ENCODE measurements at regions not wholly inside any gene's neighbourhood (a gene's known extent, or its start where the extent isn't known, plus 50 kb on each side); places are given as distances from the start of the nearest gene placed in this dataset.

- Histone ChIP-seq H3F3A (ENCODE audit: low read depth) (no peaks in the 10 kb centered on the region), H4K20me1 (ENCODE audit: insufficient read depth, low read length, poor library complexity, severe bottlenecking) (no peaks in the 10 kb centered on the region), H3K9ac (ENCODE audit: low read depth, low read length, poor library complexity, severe bottlenecking) (no peak overlapping the region), H3K4me1 (ENCODE audit: insufficient read depth, low read length, poor library complexity, severe bottlenecking) (no peaks in the 10 kb centered on the region), H3K27me3 (ENCODE audit: insufficient read depth, low read length, poor library complexity, severe bottlenecking) (no peaks in the 10 kb centered on the region), H3K36me3 (ENCODE audit: insufficient read depth, low read length) (no peaks in the 10 kb centered on the region), H3K79me2 (ENCODE audit: insufficient read depth, low read length) (no peaks in the 10 kb centered on the region), H3K4me3 (ENCODE audit: low read length, poor library complexity, severe bottlenecking) (no peak overlapping the region), H3K9me2 (replicated peaks; ENCODE audit: low read depth, low read length) (no peaks in the 10 kb centered on the region), H3K4me2 (ENCODE audit: low read depth, low read length, poor library complexity, severe bottlenecking) (no peak overlapping the region), H3K9me3 (ENCODE audit: insufficient read depth, low read depth, low read length) (no peaks in the 10 kb centered on the region), H2AFZ (ENCODE audit: low read length) (no peak overlapping the region)
- no peak for TF ChIP-seq EZH2phosphoT487 (IDR thresholded peaks at IDR 0.05; ENCODE audit: borderline replicate concordance)
- no peak for TF ChIP-seq CTCF (conservative IDR thresholded peaks at IDR 0.05; ENCODE audit: low read length)
These were observed 293.3 kb downstream of the ADRA2A start for GRCh38 chr10:111370101-111370500.

- Histone ChIP-seq H3K4me1 (ENCODE audit: insufficient read depth, low read length, poor library complexity, severe bottlenecking) (no peaks in the 10 kb centered on the region), H3K9ac (ENCODE audit: low read depth, low read length, poor library complexity, severe bottlenecking) (no peak overlapping the region), H3F3A (ENCODE audit: low read depth) (no peaks in the 10 kb centered on the region), H3K36me3 (ENCODE audit: insufficient read depth, low read length) (no peaks in the 10 kb centered on the region), H3K9me3 (ENCODE audit: insufficient read depth, low read depth, low read length) (no peaks in the 10 kb centered on the region), H3K27me3 (ENCODE audit: insufficient read depth, low read length, poor library complexity, severe bottlenecking) (no peaks in the 10 kb centered on the region), H3K9me2 (replicated peaks; ENCODE audit: low read depth, low read length) (no peaks in the 10 kb centered on the region), H3K79me2 (ENCODE audit: insufficient read depth, low read length) (no peaks in the 10 kb centered on the region), H3K4me3 (ENCODE audit: low read length, poor library complexity, severe bottlenecking) (no peak overlapping the region), H3K4me2 (ENCODE audit: low read depth, low read length, poor library complexity, severe bottlenecking) (no peak overlapping the region), H2AFZ (ENCODE audit: low read length) (no peak overlapping the region), H4K20me1 (ENCODE audit: insufficient read depth, low read length, poor library complexity, severe bottlenecking) (no peaks in the 10 kb centered on the region)
- TF ChIP-seq CTCF (conservative IDR thresholded peaks at IDR 0.05; ENCODE audit: low read length) = no peak
- no peak for TF ChIP-seq EZH2phosphoT487 (IDR thresholded peaks at IDR 0.05; ENCODE audit: borderline replicate concordance)
These were observed 296.9 kb downstream of the ADRA2A start for GRCh38 chr10:111373696-111374095.

- no peak overlapping the region for H3K4me2 ChIP-seq (ENCODE audit: low read depth, low read length, poor library complexity, severe bottlenecking)
- no peaks in the 10 kb centered on the region for H3K36me3 ChIP-seq (ENCODE audit: insufficient read depth, low read length)
- TF ChIP-seq EZH2phosphoT487 (IDR thresholded peaks at IDR 0.05; ENCODE audit: borderline replicate concordance) (no peak), CTCF (conservative IDR thresholded peaks at IDR 0.05; ENCODE audit: low read length) (no peak)
- no peaks in the 10 kb centered on the region for H3K79me2 ChIP-seq (ENCODE audit: insufficient read depth, low read length)
- no peaks in the 10 kb centered on the region for H3K4me1 ChIP-seq (ENCODE audit: insufficient read depth, low read length, poor library complexity, severe bottlenecking)
- H3K9me3 ChIP-seq (ENCODE audit: insufficient read depth, low read depth, low read length) = no peaks in the 10 kb centered on the region
- no peak overlapping the region for H2AFZ ChIP-seq (ENCODE audit: low read length)
- H4K20me1 ChIP-seq (ENCODE audit: insufficient read depth, low read length, poor library complexity, severe bottlenecking) = no peaks in the 10 kb centered on the region
- H3K9me2 ChIP-seq (replicated peaks; ENCODE audit: low read depth, low read length) = no peaks in the 10 kb centered on the region
- no peaks in the 10 kb centered on the region for H3F3A ChIP-seq (ENCODE audit: low read depth)
- H3K4me3 ChIP-seq (ENCODE audit: low read length, poor library complexity, severe bottlenecking) = no peak overlapping the region
- H3K9ac ChIP-seq (ENCODE audit: low read depth, low read length, poor library complexity, severe bottlenecking) = no peak overlapping the region
- H3K27me3 ChIP-seq (ENCODE audit: insufficient read depth, low read length, poor library complexity, severe bottlenecking) = no peaks in the 10 kb centered on the region
These were observed 302.8 kb downstream of the ADRA2A start for GRCh38 chr10:111379534-111380187.

Data from Loucy (cell line).